HG03025 (cell line): ENCODE measurements at regions not wholly inside any gene's neighbourhood (a gene's known extent, or its start where the extent isn't known, plus 50 kb on each side); places are given as distances from the start of the nearest gene placed in this dataset.

Experiments used
- ATAC-seq: cut with Tn5 transposase; IDR thresholded peaks from one replicate; pipeline ENCODE4 v1.9.1; 2021; ENCODE audit warnings: mild to moderate bottlenecking, moderate library complexity; ENCODE audit not compliant: unreplicated experiment, low FRiP score

GRCh38 chr2:457262-457661 is 169.4 kb upstream of the ALKAL2 start:
- ATAC-seq = no peak

GRCh38 chr2:455913-456312 is 168.0 kb upstream of the ALKAL2 start:
- no peak for ATAC-seq

DNA sequence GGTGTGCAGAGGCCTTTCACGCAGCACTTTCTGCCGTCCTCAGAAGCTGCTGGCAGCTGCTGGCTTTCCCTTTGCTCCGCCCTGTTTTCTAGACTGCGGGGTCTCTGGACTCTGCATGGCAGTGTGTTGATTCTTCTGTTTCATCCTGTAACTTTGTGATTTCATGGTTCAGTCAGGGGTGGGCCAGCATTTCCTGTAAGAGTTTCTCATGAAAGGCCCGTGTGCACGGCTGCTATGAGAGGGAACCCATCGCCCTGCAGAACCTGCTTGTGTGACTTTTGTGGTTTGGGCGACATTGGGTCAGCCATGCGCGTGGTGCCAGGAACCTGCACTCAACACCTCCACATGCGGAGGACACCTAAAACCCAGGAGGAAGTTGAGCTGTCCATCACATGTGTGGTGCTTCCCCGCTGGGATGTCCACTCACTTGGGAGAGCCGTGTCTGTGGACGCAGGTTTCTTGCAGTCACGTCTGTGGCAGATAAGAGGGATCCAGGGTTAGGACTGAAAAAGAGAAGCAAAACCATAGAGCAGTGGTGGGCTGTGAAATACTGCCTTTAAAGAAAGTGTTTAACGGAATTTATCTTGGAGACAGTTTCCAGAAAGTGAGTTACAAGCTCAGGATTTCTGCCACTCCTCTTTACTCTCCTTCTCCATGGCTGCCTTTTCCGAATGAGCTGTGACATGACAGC is 167.3 kb upstream of the ALKAL2 start:
- no peak for ATAC-seq

- ATAC-seq = no peak
Observed at GRCh38 chr2:453132-453531, 165.2 kb upstream of the ALKAL2 start.

DNA sequence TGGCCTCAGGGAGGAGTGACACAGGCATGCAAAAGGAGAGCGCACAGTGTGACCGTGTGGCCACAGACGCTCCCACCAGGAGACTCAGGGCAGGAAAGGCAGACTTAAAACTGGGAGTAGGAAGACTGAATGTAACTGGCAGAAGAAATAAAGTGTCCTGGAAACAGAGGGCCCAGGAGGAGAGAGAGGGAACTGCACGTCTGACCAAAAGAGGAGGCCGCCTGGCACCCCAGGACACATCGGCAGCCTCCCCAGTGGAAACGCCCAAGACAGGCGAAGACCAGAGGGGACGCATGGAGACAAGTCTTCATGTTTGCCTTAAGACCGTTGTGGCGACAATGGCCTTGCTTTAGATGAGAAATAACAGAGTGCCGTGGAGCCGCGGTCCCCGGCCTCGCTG is 163.6 kb upstream of the ALKAL2 start:
- ATAC-seq = no peak

DNA sequence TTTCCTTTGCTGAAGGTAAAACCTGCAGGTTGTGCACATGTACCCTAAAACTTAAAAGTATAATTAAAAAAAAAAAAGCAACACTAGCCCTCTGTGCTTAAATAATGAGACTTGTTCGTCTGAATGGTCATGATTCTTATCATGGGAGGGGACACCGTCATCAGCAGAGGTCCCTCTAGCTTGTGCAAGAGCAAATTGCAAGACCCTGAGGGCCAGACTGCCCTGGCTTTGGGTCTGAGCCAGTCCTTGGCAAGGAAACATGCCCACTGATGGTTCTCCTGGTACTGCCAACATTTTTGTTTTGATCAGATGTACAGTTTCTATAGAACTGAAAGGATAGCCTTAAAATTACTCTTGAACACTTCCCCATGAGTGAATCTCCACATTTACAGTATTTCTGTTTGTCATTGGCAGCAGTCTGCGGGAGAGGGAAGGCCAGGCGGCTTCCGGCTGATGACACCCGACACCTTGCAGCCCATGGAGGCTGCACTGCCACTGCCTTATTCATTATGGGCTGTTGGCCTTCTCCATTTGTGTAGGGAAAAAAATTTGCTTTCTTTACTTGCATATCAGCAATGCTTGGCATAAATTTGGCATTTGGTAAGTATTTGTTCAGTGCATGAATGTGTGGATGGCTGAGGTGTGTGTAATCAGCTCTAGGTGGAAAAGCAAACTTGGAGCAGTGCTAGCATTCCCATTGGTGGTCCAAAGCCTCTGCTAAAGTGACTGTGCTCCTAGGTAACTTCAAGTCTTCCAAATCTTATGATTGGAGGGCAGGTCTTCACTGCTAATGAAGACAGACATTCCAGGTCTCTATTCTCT is 161.6 kb upstream of the ALKAL2 start:
- ATAC-seq = no peak

DNA sequence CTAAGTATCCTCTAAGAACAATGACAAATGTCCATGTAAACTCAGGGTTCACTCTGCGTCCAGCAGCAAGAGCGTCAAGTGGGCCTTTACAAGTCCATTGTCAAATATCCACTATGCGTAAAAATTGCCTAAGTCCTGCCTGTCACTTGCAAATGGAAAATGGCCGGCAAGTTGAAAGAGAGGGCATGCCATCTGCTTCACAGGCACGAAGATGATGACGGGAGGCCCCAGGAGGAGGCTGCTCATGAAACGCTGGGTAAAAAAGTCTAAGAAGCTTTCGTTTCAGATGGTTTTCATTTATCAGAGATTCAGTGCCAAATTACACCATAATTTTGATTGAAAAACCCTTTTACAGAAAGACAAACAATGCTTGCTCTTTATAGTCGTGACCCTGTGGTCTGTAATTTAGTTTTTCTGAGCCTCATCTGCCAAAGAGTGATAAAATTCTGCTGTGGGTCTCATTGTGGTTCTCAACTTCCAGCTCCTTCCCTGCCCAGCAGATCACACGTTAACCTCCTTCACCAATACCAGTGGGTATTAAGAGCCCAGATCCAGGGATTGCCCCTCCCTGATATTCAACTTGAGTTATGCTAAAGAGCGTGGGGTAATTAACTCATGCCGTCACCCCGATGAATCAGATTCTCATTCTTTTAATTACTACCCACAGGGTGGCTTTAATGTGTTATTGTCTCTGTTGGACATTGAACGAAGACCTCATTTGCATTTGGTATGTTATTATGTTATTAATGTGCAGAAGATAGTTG is 160.2 kb upstream of the ALKAL2 start:
- no peak for ATAC-seq

DNA sequence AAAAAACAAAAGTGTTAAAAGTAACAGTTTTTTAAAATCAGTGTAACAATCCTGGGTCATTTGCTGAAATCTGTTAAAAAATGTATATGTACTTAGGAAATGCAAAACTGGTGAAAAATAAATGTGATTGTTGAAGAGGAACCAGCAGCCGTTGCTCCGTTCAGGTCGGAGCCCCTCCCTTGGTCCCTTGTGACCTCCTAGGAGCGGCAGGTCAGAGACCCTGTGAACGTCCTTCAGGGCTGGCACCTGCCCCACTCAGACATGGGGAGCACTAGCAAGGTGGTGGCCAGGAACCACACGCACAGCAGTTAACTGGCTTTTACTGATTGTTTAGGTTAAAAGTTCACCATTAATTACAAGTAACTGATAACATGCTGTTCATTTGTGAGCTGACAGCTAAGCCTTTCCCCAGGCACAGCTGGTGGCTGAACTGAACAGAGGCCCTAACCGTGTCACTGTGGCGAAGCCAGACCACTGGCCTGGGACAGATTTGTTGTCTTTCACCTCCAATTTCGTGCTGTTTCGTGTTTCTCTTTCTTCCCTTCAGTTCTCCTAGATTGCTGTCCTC is 159.2 kb upstream of the ALKAL2 start:
- ATAC-seq = no peak

DNA sequence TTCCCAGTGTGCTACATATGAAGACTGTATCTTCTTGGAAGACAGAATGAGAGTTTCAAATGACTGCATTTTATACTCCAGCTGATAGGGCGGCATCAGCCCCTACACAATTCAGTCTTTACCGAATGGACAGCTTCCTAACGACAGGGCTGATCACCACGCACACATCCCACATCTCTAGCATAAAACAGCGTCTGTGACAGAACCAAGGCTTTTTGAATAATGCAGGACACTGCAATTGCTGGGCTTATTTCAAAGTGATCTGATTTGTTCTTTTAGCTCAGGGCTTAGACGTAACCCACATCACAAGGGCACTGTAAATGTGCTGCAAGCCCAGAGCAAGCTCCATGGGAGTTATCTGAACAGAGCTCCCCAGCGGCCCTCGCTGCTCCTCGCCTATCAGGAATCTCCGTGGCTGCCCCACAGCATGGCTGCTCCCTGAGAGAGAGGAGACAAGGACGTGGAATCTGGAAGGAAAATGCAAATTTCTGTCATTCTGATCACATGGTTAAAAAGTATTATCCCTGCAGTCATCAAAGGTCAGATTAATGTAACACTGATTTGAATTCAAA is 158.5 kb upstream of the ALKAL2 start:
- no peak for ATAC-seq

DNA sequence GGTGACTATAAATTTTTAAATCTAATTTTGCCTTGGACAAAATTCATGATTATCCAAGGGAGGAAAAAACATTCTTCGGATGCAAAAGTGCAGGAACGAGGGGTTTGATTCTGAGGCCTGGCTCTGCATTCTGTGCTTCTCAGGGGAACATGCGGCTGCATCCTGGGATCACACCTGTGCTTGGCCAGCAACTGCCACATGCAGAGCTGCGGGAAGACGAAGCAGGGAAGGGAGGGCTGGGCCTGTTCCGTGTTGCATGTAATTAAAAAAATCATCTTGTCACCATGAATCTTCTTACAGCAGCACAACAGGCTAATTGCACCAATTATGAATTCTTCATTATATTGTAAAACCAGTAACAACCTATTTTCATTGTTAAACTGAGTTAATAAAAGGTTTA is 158.0 kb upstream of the ALKAL2 start:
- ATAC-seq = no peak

GRCh38 chr2:444937-445884 is 157.3 kb upstream of the ALKAL2 start:
- ATAC-seq = no peak

DNA sequence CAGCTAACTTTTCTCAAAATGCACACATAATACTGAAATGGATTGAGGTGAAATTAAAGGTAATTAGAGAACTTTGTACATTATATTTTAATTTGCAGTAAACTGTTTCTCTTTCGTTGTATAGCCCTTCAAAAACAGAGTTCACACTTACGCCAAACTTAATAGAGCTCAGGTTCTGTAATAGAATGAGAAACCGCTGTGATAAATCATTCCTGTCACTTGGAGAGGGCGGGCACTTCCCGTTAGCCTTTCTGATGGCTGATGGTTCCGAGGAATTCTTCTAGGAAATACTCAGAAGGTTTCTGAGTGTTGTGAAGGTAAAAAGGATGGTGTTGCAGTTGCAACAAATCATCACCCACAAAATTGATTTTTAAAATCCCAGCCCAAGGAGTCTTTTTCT is 155.8 kb upstream of the ALKAL2 start:
- ATAC-seq = no peak

- no peak for ATAC-seq
Observed at GRCh38 chr2:443216-443615, 155.3 kb upstream of the ALKAL2 start.

GRCh38 chr2:441258-442022 is 153.5 kb upstream of the ALKAL2 start:
- ATAC-seq = no peak

DNA sequence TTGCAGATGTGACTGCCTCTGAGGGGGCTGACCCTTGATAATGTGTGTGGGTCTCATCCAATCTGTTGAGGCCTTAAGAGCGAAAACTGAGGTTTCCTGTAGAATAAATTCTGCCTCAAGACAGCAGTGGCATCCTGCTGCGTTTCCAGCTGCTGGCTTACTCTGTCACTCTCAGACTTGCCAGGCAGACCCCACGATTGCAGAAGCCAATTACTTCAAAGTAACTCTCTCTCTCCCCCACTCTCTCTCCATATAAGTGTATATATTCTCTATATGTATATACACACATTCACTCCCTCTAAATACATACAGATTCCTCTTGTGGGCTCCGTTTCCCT is 152.5 kb upstream of the ALKAL2 start:
- ATAC-seq = no peak

DNA sequence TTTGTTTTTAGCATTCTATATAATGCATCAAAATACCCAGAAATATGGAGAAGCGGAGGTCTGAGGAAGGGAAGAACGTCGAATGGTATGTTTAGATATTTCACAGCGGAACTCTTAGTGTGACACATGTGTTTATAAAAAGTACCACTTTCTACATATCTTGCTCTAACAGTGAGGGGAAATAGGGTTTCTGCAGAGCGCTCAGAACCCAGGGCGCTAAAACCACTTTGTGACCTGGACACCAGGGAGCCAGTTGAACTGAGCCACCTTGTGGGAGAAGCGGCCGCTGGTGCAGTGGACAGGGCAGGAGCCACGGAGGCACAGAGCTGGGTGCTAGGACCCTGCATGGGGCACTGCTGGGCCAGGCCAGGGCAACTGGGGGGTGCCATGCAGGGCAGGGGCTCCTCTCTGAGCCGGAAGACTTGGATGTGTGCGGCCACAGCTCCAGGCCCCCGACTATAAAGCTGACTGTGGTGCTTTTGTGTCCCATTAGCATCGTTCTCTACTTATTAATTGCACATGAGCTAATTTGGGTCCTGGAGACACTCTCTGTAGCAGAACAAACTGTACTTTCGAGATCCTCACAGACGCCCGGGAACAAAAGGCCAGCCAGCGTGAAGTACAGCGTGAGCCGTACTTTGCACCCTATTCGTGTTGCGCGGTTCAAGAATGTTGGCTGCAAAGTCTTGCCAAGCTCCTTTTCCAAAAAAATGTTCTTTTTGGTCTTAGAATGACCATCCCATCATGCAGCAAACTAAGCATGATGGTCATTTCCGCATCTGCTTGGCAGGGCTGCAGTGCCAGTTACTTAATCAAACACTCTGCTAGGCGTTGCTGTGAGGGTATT is 151.9 kb upstream of the ALKAL2 start:
- ATAC-seq = no peak

GRCh38 chr2:439077-439476 is 151.2 kb upstream of the ALKAL2 start:
- no peak for ATAC-seq

DNA sequence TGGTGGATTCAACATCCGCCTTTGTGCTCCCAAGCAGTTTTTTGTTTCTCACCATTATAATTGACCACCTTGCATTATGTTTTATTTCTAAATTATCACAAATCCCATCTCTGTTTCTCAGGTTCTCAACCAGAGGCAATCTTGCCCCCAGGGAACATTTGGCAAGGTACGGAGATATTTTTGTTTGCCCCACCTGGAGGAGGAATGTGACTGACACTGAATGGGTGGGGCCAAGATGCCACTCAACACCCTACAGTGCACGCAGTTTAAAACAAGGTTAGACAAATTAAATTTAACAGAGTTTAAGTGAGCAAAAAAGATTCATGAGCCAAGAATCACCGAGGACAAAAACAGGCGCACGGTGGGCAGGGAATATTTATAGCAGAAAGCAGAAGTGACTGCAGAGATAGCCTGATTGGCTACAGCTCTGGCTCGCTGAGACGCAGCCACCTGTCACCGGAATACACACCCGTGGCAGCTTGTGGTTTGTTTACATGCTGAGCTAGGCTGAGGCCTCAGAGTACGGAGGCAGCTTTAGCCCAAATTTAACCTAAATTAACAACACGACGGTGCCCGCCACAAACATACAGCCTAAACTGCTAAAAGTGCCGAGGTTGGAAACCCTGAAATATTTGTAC is 150.0 kb upstream of the ALKAL2 start:
- peak; percentile 80 for ATAC-seq
